Iris pigment epithelial cell (primary cell): ENCODE measurements at regions not wholly inside any gene's neighbourhood (a gene's known extent, or its start where the extent isn't known, plus 50 kb on each side); places are given as distances from the start of the nearest gene placed in this dataset.
"Not testable (repeated sequence)": the region's sequence is repeated elsewhere in the genome, so short reads cannot be mapped to it uniquely, and the experiment has no call there.

Experiments
- DNase-seq: peaks from one replicate; pipeline ENCODE4 v3.0.0-alpha.2; 2011; ENCODE audit warnings: low read depth

- DNase-seq: no peak
Observed at GRCh38 chr14:39568809-39569538, 136.7 kb upstream of the FBXO33 start.

- DNase-seq: no peak
Observed at GRCh38 chr14:39566795-39567194, 134.6 kb upstream of the FBXO33 start.

GRCh38 chr14:39563361-39563760 is 131.1 kb upstream of the FBXO33 start:
- DNase-seq: no peak

- no peak for DNase-seq
Observed at GRCh38 chr14:39562175-39562574, 129.9 kb upstream of the FBXO33 start.

- DNase-seq: no peak
Observed at GRCh38 chr14:39558525-39558924, 126.3 kb upstream of the FBXO33 start.

GRCh38 chr14:39555749-39556148 is 123.5 kb upstream of the FBXO33 start:
- no peak for DNase-seq

- no peak for DNase-seq
Observed at GRCh38 chr14:39554576-39554975, 122.3 kb upstream of the FBXO33 start.

GRCh38 chr14:39548358-39548757 is 116.1 kb upstream of the FBXO33 start:
- no peak for DNase-seq

GRCh38 chr14:39547845-39548244 is 115.6 kb upstream of the FBXO33 start:
- DNase-seq: no peak

GRCh38 chr14:39505812-39506211 is 73.6 kb upstream of the FBXO33 start:
- DNase-seq: no peak

GRCh38 chr14:39500253-39500652 is 68.0 kb upstream of the FBXO33 start:
- no peak for DNase-seq

GRCh38 chr14:39499514-39499913 is 67.3 kb upstream of the FBXO33 start:
- no peak for DNase-seq

- DNase-seq: not testable (repeated sequence)
Observed at GRCh38 chr14:39497677-39498076, 65.4 kb upstream of the FBXO33 start.

- peak; percentile 89 for DNase-seq
Observed at GRCh38 chr14:39492267-39492666, 60.0 kb upstream of the FBXO33 start.

GRCh38 chr14:39491134-39491571 is 58.9 kb upstream of the FBXO33 start:
- peak; percentile 32 for DNase-seq

- no peak for DNase-seq
Observed at GRCh38 chr14:39488600-39488999, 56.4 kb upstream of the FBXO33 start.

GRCh38 chr14:39483682-39484081 is 51.4 kb upstream of the FBXO33 start:
- no peak for DNase-seq
